Left ventricle myocardium inferior (tissue), 1 donor: ENCODE measurements at regions not wholly inside any gene's neighbourhood (a gene's known extent, or its start where the extent isn't known, plus 50 kb on each side); places are given as distances from the start of the nearest gene placed in this dataset.
"Not testable (repeated sequence)": the region's sequence is repeated elsewhere in the genome, so short reads cannot be mapped to it uniquely, and the experiment has no call there.

Source experiments
- DNase-seq: peaks from one replicate; pipeline ENCODE4 v3.0.0-alpha.2; 2020
- H3K27ac ChIP-seq: fragments of 200-600 bp; replicated peaks from 2 replicates; pipeline ENCODE4 v1.8.0; 2021
- H3K27me3 ChIP-seq: fragments of 200-600 bp; 2 replicates; pipeline ENCODE4 v1.8.0; 2021; ENCODE audit warnings: low read depth
- H3K36me3 ChIP-seq: fragments of 200-600 bp; 2 replicates; pipeline ENCODE4 v1.8.0; 2021
- H3K4me1 ChIP-seq: fragments of 200-600 bp; 2 replicates; pipeline ENCODE4 v1.8.0; 2021
- H3K4me3 ChIP-seq: fragments of 200-600 bp; 2 replicates; pipeline ENCODE4 v1.8.0; 2021; ENCODE audit warnings: mild to moderate bottlenecking, moderate library complexity
- H3K9me3 ChIP-seq: fragments of 200-600 bp; replicated peaks from 2 replicates; pipeline ENCODE4 v1.8.0; 2021
- intact Hi-C: fragments of 100-400 bp; cut with micrococcal nuclease; formaldehyde crosslinking; loops from one replicate; pipeline ENCODE4 v1.11.0; 2022
- TF ChIP-seq, protein P1 (sequence below): fragments of 200-600 bp; IDR thresholded peaks from 2 replicates; pipeline ENCODE4 v1.8.0; 2021; ENCODE audit warnings: antibody characterized with exemption, mild to moderate bottlenecking, borderline replicate concordance
- donor health status: DM: no; HTN: yes; CAD: no; lungs with severe emphysema.

DNA sequence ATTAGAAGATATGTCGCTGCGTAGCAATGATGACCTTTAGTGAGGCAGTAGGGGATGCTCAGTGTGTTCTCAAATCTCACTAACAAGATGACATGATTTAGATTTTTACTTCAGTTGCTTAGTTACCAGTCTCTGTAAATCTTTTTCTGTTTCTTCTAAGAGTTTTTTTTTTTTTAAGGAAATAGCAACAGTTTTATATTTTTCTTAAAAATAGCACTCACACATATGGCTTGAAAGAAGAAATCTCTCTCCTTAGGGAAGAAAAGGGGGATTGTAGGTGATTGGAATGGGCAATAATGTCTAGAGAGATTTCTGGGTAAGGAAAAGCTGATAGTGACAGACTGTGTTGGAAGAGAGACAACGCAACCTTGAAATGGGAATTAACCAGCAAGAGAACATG, 524.6 kb upstream of the ARPP21 start:
- Histone ChIP-seq H3K27me3 (no peaks in the 10 kb centered on the region), H3K4me1 (no peaks in the 10 kb centered on the region), H3K9me3 (no peaks in the 10 kb centered on the region), H3K36me3 (no peaks in the 10 kb centered on the region), H3K4me3 (no peak overlapping the region), H3K27ac (no peak overlapping the region)
- TF ChIP-seq, protein P1, sequence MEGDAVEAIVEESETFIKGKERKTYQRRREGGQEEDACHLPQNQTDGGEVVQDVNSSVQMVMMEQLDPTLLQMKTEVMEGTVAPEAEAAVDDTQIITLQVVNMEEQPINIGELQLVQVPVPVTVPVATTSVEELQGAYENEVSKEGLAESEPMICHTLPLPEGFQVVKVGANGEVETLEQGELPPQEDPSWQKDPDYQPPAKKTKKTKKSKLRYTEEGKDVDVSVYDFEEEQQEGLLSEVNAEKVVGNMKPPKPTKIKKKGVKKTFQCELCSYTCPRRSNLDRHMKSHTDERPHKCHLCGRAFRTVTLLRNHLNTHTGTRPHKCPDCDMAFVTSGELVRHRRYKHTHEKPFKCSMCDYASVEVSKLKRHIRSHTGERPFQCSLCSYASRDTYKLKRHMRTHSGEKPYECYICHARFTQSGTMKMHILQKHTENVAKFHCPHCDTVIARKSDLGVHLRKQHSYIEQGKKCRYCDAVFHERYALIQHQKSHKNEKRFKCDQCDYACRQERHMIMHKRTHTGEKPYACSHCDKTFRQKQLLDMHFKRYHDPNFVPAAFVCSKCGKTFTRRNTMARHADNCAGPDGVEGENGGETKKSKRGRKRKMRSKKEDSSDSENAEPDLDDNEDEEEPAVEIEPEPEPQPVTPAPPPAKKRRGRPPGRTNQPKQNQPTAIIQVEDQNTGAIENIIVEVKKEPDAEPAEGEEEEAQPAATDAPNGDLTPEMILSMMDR, result no peak
- DNase-seq, result no peak
- intact Hi-C loops, result no loop called here

DNA sequence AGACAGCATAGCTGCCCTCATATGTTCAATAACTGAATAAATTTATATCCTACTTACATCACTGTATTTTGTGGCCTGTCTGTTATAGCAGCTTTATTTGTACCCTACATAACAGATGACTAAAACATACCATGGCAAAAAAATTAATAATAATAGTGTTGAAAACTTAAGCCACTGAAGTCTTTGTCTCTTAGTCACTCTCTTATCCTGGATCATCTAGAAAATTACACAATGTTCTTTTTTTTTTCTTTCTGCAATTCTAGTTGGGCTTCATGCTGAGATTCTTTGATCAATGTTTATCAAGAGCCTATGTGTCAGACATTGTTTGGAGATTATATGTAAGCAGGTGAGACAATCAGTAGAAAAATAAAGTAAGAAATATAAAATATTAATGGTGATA, 519.3 kb upstream of the ARPP21 start:
- H3K4me1 ChIP-seq, result no peaks in the 10 kb centered on the region
- TF ChIP-seq, protein P1, result no peak
- intact Hi-C loops, result no loop called here
- H3K4me3 ChIP-seq, result no peak overlapping the region
- H3K27ac ChIP-seq, result no peak overlapping the region
- no peaks in the 10 kb centered on the region for H3K27me3 ChIP-seq
- DNase-seq, result no peak
- H3K36me3 ChIP-seq, result no peaks in the 10 kb centered on the region
- H3K9me3 ChIP-seq, result no peaks in the 10 kb centered on the region

DNA sequence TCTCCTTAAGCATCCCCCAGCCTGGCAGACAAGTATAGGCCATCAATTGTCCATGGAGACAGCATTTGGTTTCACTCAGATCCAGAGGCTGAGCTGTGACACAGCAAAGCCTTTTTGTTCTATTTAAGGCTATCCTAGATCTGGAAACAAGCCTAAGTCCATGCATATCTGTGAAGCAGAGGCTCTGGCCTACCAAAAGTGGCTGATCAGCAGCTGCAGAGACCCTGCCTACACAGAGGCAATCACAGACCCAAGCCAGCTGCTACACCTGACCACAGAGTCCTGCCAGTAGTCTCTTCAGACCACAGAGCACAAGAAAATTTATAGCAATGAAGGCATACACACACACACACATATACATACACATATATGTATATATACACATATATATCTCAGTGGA, 501.7 kb upstream of the ARPP21 start:
- TF ChIP-seq, protein P1, result no peak
- H3K27me3 ChIP-seq, result no peaks in the 10 kb centered on the region
- DNase-seq, result no peak
- no peak overlapping the region for H3K4me3 ChIP-seq
- peaks cover 27% of the 10 kb centered on the region for H3K9me3 ChIP-seq
- no peaks in the 10 kb centered on the region for H3K4me1 ChIP-seq
- intact Hi-C loops, result no loop called here
- H3K27ac ChIP-seq, result no peak overlapping the region
- H3K36me3 ChIP-seq, result no peaks in the 10 kb centered on the region

DNA sequence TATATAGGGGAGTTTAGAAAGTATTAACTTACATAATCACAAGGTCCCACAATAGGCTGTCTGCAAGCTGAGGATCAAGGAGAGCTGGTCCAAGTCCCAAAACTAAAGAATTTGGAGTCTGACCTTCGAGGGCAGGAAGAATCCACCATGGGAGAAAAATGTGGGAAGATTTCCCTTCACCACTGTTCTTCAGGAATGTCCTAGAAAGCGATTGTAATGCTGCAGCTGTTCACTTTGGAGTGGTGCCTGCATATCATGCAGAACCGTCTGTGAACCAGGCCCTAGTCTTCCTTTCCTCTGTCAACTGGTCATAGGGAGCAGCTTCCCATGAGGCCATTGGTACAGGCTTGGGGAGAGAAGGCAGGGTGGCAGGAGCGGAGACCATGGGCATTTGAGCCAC, 497.9 kb upstream of the ARPP21 start:
- TF ChIP-seq, protein P1, result no peak
- Histone ChIP-seq H3K9me3 (peaks cover 27% of the 10 kb centered on the region), H3K4me3 (no peak overlapping the region), H3K27ac (no peak overlapping the region), H3K36me3 (no peaks in the 10 kb centered on the region), H3K4me1 (no peaks in the 10 kb centered on the region), H3K27me3 (no peaks in the 10 kb centered on the region)
- no peak for DNase-seq
- intact Hi-C loops, result no loop called here

DNA sequence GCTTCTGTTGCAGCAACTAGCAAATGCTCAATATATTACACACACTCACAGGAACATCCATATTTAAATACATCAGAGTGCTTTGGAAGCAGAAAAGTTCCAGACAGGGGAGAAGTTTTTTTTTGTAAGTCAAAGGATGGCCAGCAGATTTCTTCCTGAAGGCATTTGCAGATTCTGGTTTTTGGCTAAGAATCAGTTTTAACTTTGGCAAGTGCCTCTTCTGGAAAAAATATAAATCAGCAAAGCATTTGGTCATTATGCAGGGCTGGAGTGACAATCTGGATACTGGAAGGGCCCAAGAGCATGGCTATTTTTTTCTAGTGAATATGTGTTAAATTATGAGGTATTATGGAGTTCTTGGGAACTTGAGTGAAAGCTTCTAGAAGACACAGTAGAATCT, 495.3 kb upstream of the ARPP21 start:
- no peak overlapping the region for H3K27ac ChIP-seq
- no peaks in the 10 kb centered on the region for H3K27me3 ChIP-seq
- intact Hi-C loops, result no loop called here
- H3K36me3 ChIP-seq, result no peaks in the 10 kb centered on the region
- DNase-seq, result no peak
- TF ChIP-seq, protein P1, result no peak
- peaks cover 27% of the 10 kb centered on the region for H3K9me3 ChIP-seq
- H3K4me1 ChIP-seq, result no peaks in the 10 kb centered on the region
- H3K4me3 ChIP-seq, result no peak overlapping the region

DNA sequence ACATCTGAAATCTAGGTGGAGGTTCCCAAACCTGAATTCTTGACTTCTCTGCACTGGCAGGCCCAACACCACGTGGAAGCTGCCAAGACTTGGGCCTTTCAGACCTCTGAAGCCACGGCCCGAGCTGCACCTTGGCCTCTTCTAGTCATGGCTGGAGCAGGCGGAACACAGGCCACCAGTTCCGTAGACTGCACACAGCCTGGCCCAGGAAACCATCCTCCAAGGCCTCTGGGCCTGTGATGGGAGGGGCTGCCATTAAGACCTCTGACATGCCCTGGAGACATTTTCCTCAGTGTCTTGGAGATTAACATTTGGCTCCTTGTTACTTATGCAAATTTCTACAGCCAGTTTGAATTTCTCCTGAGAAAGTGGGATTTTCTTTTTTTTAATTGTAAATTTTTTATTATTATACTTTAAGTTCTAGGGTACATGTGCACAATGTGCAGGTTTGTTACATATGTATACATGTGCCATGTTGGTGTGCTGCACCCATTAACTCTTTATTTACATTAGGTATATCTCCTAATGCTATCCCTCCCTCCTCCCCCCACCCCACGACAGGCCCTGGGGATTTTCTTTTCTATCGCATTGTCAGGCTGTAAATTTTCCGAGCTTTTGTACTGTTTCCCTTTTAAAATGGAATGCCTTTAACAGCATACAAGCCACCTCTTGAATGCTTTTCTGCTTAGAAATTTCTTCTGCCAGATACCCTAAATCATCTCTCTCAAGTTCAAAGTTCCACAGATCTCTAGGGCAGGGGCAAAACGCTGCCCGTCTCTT, 492.9 kb upstream of the ARPP21 start:
- H3K27ac ChIP-seq, H3K4me1 ChIP-seq, intact Hi-C loops, H3K4me3 ChIP-seq, DNase-seq, H3K27me3 ChIP-seq, H3K36me3 ChIP-seq: not testable (repeated sequence)
- peaks cover 14% of the 10 kb centered on the region for H3K9me3 ChIP-seq
